Stimulated activated CD4-positive, alpha-beta T cell treated with anti-CD3 and anti-CD28 coated beads, Interleukin-2, amount 100 ng/mL, for 48 hours (primary cell): ENCODE measurements at regions not wholly inside any gene's neighbourhood (a gene's known extent, or its start where the extent isn't known, plus 50 kb on each side); places are given as distances from the start of the nearest gene placed in this dataset.

Experiments used
- DNase-seq, 2 donors: peaks; one replicate each; pipeline ENCODE4 v3.0.0-alpha.2; 2020

- DNase-seq = no peak
These were observed 69.6 kb downstream of the MDH1 start for GRCh38 chr2:63658176-63658968.

- DNase-seq = no peak
These were observed 71.3 kb downstream of the MDH1 start for GRCh38 chr2:63660060-63660459.

- no peak for DNase-seq
These were observed 72.3 kb downstream of the MDH1 start for GRCh38 chr2:63661076-63661475.

- no peak for DNase-seq
These were observed 73.5 kb downstream of the MDH1 start for GRCh38 chr2:63662028-63662804.

DNA sequence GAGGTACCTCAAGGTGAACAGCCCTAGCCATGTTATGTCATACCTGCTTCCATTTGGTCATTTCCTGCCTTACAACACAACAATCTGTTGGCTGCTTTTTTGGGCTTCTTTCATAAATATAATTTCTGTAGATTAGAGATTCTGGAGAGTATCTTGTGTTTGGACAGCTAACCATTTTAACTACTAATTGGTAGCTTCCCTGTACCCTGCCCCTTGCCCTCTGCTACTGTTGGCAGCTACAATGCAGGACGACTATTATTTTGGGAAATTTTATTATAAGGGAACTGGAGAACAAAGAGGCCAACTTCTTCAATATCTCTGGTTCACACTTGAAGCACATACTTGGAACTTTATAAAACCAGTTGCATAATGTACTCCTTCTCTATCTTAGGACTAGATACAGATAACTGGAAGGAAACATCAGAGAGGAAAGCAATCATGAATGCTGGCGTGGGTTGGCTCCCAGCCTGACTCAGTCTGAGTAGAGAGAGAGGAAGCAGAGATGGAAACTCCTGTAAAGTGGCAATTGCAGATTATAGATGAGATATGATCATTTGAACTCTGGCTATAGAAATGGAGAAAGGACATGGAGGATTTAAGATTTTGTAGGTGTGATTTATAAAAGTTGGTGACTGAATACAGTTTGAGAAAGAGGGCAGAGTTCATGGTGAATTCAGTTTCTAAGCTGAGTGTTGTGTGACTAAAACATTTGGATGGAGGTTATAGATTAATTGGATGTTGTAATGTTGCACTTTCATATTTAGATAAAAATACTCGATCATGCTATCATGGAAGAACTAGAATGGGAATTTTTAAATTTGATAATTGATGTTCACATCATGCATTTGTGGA is 74.5 kb downstream of the MDH1 start:
- no peak for DNase-seq

GRCh38 chr2:63665091-63665490 is 76.3 kb downstream of the MDH1 start:
- no peak for DNase-seq

DNA sequence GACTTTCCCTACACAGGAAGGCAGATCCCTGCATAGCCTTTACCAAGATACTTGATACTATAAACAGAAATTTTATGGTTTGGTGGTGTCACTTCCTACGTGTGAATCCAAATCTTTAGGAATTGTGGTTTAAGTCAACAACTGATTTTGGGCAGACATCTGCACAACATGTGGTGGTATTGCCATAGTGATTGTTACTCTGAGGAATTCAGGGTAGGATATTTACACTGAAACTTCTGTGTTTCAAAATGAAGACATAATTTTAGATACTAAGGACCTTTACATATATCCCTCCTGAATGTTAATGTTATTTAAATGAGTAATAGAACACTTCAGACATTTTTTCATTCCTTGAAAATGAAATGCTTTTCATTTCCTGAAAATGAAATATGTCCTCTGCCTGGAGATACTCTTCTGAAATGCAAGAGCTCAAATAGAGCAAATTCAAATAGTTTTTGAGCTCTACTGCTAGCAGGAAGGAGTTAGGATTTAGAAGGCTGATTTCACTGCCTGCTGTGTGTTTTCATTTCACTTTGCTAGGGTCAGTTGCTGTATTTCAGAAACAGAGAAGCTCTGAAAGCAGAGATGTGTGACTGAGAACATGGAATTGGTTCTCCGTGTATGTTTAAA is 77.2 kb downstream of the MDH1 start:
- DNase-seq = no peak

GRCh38 chr2:63667132-63667700 is 78.5 kb downstream of the MDH1 start:
- DNase-seq = no peak

GRCh38 chr2:63668000-63668399 is 79.2 kb downstream of the MDH1 start:
- DNase-seq = no peak

GRCh38 chr2:63668466-63668865 is 79.7 kb downstream of the MDH1 start:
- DNase-seq = no peak

DNA sequence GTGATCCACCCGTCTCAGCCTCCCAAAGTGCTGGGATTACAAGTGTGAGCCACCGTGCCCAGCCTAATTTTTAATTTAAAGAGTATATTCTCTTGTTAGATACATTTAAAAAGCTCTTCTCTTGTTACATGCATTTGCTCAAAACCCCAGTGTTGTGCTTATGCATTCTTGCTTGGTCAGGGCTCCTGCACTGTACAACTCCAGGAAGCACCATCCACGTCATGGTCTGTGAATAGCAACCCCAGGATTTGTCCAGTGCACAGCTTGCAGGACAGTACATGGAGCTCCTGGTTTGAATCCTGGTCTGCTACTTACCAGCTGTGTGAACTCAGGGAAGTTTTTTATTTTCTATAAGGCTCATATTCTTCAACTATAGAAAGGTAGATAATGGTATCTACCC is 80.8 kb downstream of the MDH1 start:
- no peak for DNase-seq

DNA sequence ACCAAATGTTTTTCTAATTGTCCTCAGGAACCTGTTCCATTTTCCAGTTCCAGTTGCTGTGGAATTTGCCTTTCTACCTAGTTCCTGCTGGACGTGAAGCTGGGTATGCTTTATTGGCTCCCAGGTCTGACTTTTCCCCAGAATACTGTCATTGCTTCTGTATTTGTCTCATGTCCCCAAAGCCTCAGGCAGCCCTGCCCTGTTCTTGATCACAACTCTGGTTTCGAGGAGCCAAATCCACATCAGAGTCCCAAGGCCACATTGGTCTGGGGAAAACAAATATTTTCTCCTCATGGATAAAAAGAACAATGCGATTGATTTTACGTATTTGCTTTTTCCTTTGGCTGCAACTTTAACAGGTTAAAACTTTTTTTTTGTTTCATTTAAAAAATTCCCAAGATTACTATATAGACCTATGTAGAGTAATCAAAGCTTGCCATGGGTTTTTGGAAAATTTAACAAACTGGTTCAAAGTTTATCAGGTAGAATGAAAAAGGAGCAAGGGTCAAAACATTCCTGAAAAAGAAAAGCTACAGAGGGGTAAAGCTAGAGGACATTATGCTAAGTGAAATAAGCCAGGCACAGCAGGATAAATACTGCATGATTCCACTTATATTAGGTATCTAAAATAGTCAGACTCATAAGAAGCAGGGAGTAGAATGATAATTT is 85.2 kb downstream of the MDH1 start:
- no peak for DNase-seq

DNA sequence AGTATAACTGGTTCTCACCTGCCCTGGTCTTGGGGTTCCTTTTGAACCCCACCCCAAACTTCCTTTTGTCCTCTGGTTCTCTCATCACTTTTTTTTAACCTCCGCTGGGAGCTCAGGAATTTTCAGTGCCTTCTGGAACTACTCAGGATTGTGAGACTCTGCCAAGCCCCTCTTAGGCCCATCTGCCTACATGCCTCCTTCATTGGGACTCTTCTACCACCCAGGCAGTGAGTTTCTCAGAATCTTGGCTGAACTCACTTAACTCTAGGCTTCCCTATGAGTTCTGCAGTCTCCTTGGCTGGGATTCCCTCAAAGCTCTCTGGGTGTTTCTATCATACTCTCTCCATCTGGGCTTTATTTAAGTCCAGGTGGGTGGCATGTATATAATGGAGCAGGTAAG is 86.3 kb downstream of the MDH1 start:
- no peak for DNase-seq

GRCh38 chr2:63676135-63676534 is 87.4 kb downstream of the MDH1 start:
- DNase-seq = no peak

DNA sequence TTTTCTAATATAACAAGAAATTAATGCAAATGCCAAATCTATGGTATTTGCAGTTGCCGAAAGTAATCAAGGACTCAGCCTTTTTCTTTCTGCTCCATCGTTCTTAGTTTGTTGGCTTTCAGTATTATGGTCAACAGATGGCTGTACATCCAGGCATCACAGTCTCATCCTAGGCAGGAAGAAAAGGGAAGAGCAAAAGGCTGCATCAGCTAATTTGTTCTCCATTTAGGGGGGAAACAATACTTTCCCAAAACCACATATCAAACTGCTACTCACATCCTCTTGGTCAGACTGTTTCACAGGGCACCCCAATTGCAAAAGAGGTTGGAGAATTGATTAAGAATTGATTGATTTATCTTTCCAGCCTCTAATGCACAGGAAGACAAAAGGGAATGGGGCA is 89.3 kb downstream of the MDH1 start:
- DNase-seq = no peak

DNA sequence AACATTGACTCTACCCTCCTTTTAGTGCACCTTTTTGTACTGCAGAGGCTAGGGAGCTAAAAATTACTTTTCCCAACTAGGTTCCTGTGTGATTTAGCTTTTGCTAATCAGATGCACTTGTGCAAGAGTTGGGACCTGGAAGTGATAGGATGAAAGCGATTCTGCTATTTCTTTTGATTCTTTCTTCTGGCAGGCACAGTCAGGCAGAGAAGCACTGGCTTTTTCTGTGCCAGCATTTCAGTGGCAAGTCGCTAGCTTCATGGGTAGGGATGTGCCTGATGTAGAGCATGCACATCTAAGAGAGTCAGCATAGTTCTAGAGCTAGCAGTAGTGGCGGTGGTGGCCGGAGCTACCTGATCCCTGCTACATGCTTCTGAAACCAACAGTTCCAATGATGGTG is 89.8 kb downstream of the MDH1 start:
- no peak for DNase-seq

- DNase-seq = no peak
These were observed 90.6 kb downstream of the MDH1 start for GRCh38 chr2:63679252-63679855.

- no peak for DNase-seq
These were observed 91.7 kb downstream of the MDH1 start for GRCh38 chr2:63680455-63680854.

DNA sequence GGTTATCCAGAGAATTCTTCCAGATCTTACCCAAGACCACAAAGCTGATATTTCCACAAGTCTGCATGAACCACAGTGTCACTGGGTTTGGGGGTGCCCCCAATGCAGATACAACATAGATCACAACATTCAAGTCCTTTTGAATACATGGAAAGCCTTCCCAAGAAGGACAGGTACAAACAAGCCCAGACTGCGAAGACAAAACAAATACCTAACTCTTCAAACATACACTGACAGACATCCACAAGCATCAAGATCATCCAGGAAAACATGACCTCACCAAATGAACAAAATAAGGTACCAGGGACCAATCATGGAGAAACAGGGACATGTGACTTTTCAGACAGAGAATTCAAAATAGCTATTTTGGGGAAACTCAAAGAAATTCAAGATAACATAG is 93.1 kb downstream of the MDH1 start:
- DNase-seq = no peak

DNA sequence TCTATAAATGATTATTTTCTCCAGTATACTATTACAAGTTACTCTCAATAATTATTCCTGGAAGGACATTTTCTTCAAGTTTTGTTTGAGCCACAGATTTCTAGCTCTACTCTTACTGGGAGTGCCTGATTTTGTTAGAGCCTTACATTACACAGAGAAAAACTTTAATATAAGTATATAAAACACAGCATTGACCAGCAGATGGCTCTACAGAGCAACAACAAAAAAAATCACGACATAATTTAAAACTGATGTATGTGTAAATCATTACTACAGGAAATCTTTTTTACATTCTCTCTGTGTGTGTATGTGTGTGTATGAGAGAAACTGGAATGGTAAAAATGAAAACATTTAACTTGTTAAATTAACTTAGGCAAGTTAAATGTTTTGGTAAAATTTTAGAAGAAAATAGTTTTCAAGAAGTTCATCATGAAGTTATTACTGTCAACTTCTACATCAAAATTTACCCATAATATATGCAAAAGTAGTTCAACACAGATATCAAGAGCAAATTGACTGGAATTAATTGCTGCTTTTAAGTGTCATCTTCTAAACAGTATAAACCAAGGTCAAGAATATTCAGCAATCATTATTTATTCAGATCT is 103.3 kb downstream of the MDH1 start:
- DNase-seq = peak in 1 of 2 donors; percentile 7

GRCh38 chr2:63695583-63695982 is 106.8 kb downstream of the MDH1 start:
- DNase-seq = no peak
